ENCODE measurements at regions not wholly inside any gene's neighbourhood (a gene's known extent, or its start where the extent isn't known, plus 50 kb on each side); places are given as distances from the start of the nearest gene placed in this dataset.

- TF ChIP-seq EZH2 (IDR thresholded peaks at IDR 0.05; ENCODE audit: low read length) (no peak), CTCF (optimal IDR thresholded peaks at IDR 0.05 in 1 of 3, IDR thresholded peaks at IDR 0.05 in 1 of 3, conservative IDR thresholded peaks at IDR 0.05 in 1 of 3; ENCODE audit: extremely low read depth in 1 of 3, insufficient read depth in 2 of 3, low read length in 3 of 3) (no peak)
Observed at GRCh38 chr7:106957766-106958165, 86.7 kb upstream of the PRKAR2B start.

Measured in keratinocyte (primary cell).